ENCODE measurements at regions not wholly inside any gene's neighbourhood (a gene's known extent, or its start where the extent isn't known, plus 50 kb on each side); places are given as distances from the start of the nearest gene placed in this dataset.

- peaks cover 15% of the 10 kb centered on the region for H3K27me3 Mint-ChIP-seq
- no peak overlapping the region for H3K4me3 Mint-ChIP-seq (ENCODE audit: low read depth)
- H3K9me3 Mint-ChIP-seq (ENCODE audit: low read depth), result no peaks in the 10 kb centered on the region
- DNase-seq (ENCODE audit: low spot score, unreplicated experiment), result no peak
- H3K27ac Mint-ChIP-seq, result no peak overlapping the region
- H3K36me3 Mint-ChIP-seq (ENCODE audit: insufficient read depth), result no peaks in the 10 kb centered on the region
- no peak for TF ChIP-seq CTCF (IDR thresholded peaks at IDR 0.05; ENCODE audit: unreplicated experiment)
- H3K4me1 Mint-ChIP-seq (ENCODE audit: low read depth), result peaks cover 10% of the 10 kb centered on the region
Measured at GRCh38 chr21:38909109-38909508, 103.4 kb downstream of the ETS2 start.

DNA sequence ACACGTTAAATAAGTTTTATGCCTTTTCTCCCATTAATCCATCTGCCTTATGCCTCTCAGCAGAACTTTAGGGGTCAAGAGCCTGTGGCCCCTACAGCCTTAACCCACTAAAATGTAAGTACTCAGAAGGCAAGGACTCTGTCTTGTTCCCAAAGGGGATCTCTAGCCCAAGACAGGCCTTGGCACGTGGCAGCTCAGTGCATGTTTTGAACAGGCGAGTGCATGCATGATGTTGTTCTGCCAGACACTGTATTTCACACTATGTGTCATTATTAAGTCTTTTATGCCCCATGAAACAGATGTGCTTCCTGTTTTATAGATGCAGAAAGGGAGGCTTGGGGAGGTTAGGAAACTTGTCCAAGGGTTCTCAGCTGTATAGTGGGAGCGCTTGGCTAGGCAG lies 102.8 kb downstream of the ETS2 start:
- H3K4me1 Mint-ChIP-seq (ENCODE audit: low read depth), result peaks cover 12% of the 10 kb centered on the region
- H3K36me3 Mint-ChIP-seq (ENCODE audit: insufficient read depth), result no peaks in the 10 kb centered on the region
- TF ChIP-seq CTCF (IDR thresholded peaks at IDR 0.05; ENCODE audit: unreplicated experiment), result no peak
- H3K27me3 Mint-ChIP-seq, result peaks cover 15% of the 10 kb centered on the region
- H3K27ac Mint-ChIP-seq, result no peak overlapping the region
- no peak for DNase-seq (ENCODE audit: low spot score, unreplicated experiment)
- no peaks in the 10 kb centered on the region for H3K9me3 Mint-ChIP-seq (ENCODE audit: low read depth)
- H3K4me3 Mint-ChIP-seq (ENCODE audit: low read depth), result no peak overlapping the region

DNA sequence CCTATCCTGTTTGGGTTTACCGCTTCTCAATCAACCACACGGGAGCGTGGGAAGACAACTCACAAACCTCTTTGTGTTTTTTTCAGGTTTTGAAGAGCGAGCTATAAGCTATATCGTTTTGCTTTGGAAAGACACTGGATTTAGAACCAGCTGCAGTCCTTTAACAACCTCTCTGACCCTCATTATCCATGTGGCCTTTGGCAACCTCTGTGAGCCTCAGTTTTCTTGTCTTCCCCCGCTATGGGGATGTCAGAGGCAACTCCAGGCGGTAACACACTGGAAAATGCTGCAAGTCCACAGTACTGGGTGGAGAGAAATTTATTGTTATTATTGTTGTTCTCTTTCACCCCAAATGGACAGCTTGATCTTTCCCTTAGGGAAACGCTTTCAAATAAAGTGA lies 100.0 kb downstream of the ETS2 start:
- Mint-ChIP-seq H3K4me1 (ENCODE audit: low read depth) (peaks cover 8% of the 10 kb centered on the region), H3K36me3 (ENCODE audit: insufficient read depth) (no peaks in the 10 kb centered on the region), H3K4me3 (ENCODE audit: low read depth) (no peak overlapping the region), H3K27me3 (peaks cover 10% of the 10 kb centered on the region), H3K9me3 (ENCODE audit: low read depth) (no peaks in the 10 kb centered on the region), H3K27ac (no peak overlapping the region)
- no peak for TF ChIP-seq CTCF (IDR thresholded peaks at IDR 0.05; ENCODE audit: unreplicated experiment)
- no peak for DNase-seq (ENCODE audit: low spot score, unreplicated experiment)

GRCh38 chr21:38905328-38905727 lies 99.6 kb downstream of the ETS2 start:
- Mint-ChIP-seq H3K27ac (no peak overlapping the region), H3K4me1 (ENCODE audit: low read depth) (peaks cover 8% of the 10 kb centered on the region), H3K4me3 (ENCODE audit: low read depth) (no peak overlapping the region), H3K27me3 (peaks cover 10% of the 10 kb centered on the region), H3K9me3 (ENCODE audit: low read depth) (no peaks in the 10 kb centered on the region), H3K36me3 (ENCODE audit: insufficient read depth) (no peaks in the 10 kb centered on the region)
- DNase-seq (ENCODE audit: low spot score, unreplicated experiment), result no peak
- TF ChIP-seq CTCF (IDR thresholded peaks at IDR 0.05; ENCODE audit: unreplicated experiment), result no peak

- no peak overlapping the region for H3K27ac Mint-ChIP-seq
Measured at GRCh38 chr21:38903690-38904139, 98.0 kb downstream of the ETS2 start.

More at GRCh38 chr21:38903690-38904139, 98.0 kb downstream of the ETS2 start:
- peaks cover 4% of the 10 kb centered on the region for H3K9me3 Mint-ChIP-seq (ENCODE audit: low read depth)
- H3K27me3 Mint-ChIP-seq, result peaks cover 10% of the 10 kb centered on the region
- TF ChIP-seq CTCF (IDR thresholded peaks at IDR 0.05; ENCODE audit: unreplicated experiment), result no peak
- no peak overlapping the region for H3K4me3 Mint-ChIP-seq (ENCODE audit: low read depth)
- DNase-seq (ENCODE audit: low spot score, unreplicated experiment), result no peak
- peaks cover 8% of the 10 kb centered on the region for H3K4me1 Mint-ChIP-seq (ENCODE audit: low read depth)
- no peaks in the 10 kb centered on the region for H3K36me3 Mint-ChIP-seq (ENCODE audit: insufficient read depth)

Measured in progenitor cell of endocrine pancreas (in vitro differentiated cells).